Loucy (cell line): ENCODE measurements at regions not wholly inside any gene's neighbourhood (a gene's known extent, or its start where the extent isn't known, plus 50 kb on each side); places are given as distances from the start of the nearest gene placed in this dataset.

ENCODE experiments used
- CTCF ChIP-seq: fragments of 200-600 bp; sonication (generic); conservative IDR thresholded peaks from 2 replicates; pipeline ENCODE4 v1.5.1; 2014; ENCODE audit warnings: mild to moderate bottlenecking, antibody characterized with exemption, low read length
- EZH2phosphoT487 ChIP-seq: fragments of 200-600 bp; IDR thresholded peaks from 2 replicates; pipeline ENCODE4 v1.6.1; 2018; ENCODE audit warnings: antibody characterized with exemption, mild to moderate bottlenecking, moderate library complexity, borderline replicate concordance

- TF ChIP-seq CTCF (no peak), EZH2phosphoT487 (no peak)
Observed at GRCh38 chr4:163808011-163808410, 313.5 kb downstream of the TMA16 start.
